ENCODE measurements at regions not wholly inside any gene's neighbourhood (a gene's known extent, or its start where the extent isn't known, plus 50 kb on each side); places are given as distances from the start of the nearest gene placed in this dataset.

DNA sequence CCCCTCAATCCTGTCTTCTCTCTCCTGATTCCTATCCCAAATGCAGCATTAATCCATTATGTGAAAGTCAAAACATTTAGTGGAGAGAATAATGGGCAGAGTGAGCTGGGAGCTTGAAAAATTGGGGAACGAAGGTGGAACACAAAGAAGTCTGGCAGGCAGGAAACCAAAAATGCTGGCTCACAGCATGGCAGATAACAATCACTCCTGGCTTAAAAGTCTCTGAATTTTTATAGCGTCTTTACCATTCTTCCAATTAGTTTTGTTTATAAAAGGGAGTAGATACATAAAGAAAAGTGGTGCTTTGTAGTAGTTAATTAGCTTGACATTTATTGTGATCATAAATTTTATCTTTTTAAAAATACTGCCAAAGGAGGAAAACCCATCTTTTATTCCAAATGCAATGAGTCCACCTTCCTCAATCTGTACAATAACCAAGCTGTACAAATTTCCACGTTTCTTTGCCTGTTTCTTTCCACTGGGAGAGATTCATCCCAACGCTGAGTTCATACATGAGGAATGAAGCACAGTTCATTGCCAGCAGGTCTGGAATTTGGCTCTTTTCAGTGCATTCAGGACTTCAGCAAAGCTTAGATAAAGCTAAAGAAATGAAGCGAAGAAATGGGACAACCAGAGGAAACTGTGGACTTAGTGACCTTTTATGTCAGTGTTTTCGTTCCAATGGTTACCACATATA lies 174.7 kb downstream of the HMHB1 start:
- no peak for TF ChIP-seq CTCF (IDR thresholded peaks at IDR 0.05)
- TF ChIP-seq ZFX (IDR thresholded peaks at IDR 0.05; ENCODE audit: borderline replicate concordance) = no peak

Data from 22Rv1 (cell line).